Mesendoderm (in vitro differentiated cells): ENCODE measurements at regions not wholly inside any gene's neighbourhood (a gene's known extent, or its start where the extent isn't known, plus 50 kb on each side); places are given as distances from the start of the nearest gene placed in this dataset.
"Not testable (repeated sequence)": the region's sequence is repeated elsewhere in the genome, so short reads cannot be mapped to it uniquely, and the experiment has no call there.

ENCODE experiments used
- DNase-seq: peaks from one replicate; pipeline ENCODE4 v3.0.0; 2013
- H2AK5ac ChIP-seq: 2 replicates; pipeline ENCODE4 v1.6.1; 2013; ENCODE audit warnings: low read length, inconsistent platforms
- H2BK120ac ChIP-seq: 2 replicates; pipeline ENCODE4 v1.6.1; 2013; ENCODE audit warnings: low read depth, mild to moderate bottlenecking, low read length, moderate library complexity, mixed read lengths
- H2BK15ac ChIP-seq: replicated peaks from 2 replicates; pipeline ENCODE4 v1.6.1; 2013; ENCODE audit warnings: low read depth, mild to moderate bottlenecking, moderate library complexity
- H2BK5ac ChIP-seq: 2 replicates; pipeline ENCODE4 v1.6.1; 2013; ENCODE audit warnings: low read length, inconsistent platforms
- H3K18ac ChIP-seq: 2 replicates; pipeline ENCODE4 v1.6.1; 2013; ENCODE audit warnings: mild to moderate bottlenecking, low read length, mixed read lengths
- H3K23ac ChIP-seq: one replicate; pipeline ENCODE4 v1.6.1; 2013; ENCODE audit warnings: low read length
- H3K27ac ChIP-seq: 2 replicates; pipeline ENCODE4 v1.5.1; 2013; ENCODE audit warnings: low read depth, mild to moderate bottlenecking, inconsistent platforms, low read length, moderate library complexity
- H3K27me3 ChIP-seq: 2 replicates; pipeline ENCODE4 v1.6.1; 2013; ENCODE audit warnings: low read length, control low read depth, mild to moderate bottlenecking, inconsistent platforms; ENCODE audit not compliant: insufficient read depth, poor library complexity
- H3K36me3 ChIP-seq: 2 replicates; pipeline ENCODE4 v1.6.1; 2013; ENCODE audit warnings: low read length, inconsistent platforms; ENCODE audit not compliant: control insufficient read depth, insufficient read depth
- H3K4ac ChIP-seq: one replicate; pipeline ENCODE4 v1.6.1; 2013; ENCODE audit warnings: low read depth, mild to moderate bottlenecking, low read length, moderate library complexity
- H3K4me1 ChIP-seq: 2 replicates; pipeline ENCODE4 v1.6.1; 2013; ENCODE audit warnings: low read depth, low read length, inconsistent platforms; ENCODE audit not compliant: control insufficient read depth
- H3K4me2 ChIP-seq: 2 replicates; pipeline ENCODE4 v1.6.1; 2013; ENCODE audit warnings: low read length
- H3K4me3 ChIP-seq: 2 replicates; pipeline ENCODE4 v1.5.1; 2013; ENCODE audit warnings: mild to moderate bottlenecking, low read length
- H3K56ac ChIP-seq: one replicate; pipeline ENCODE4 v1.6.1; 2013; ENCODE audit warnings: low read length
- H3K79me1 ChIP-seq: 2 replicates; pipeline ENCODE4 v1.6.1; 2013; ENCODE audit warnings: low read length, inconsistent platforms
- H3K79me2 ChIP-seq: 2 replicates; pipeline ENCODE4 v1.6.1; 2013; ENCODE audit warnings: mild to moderate bottlenecking, low read length; ENCODE audit not compliant: control insufficient read depth, insufficient read depth
- H3K9ac ChIP-seq: 2 replicates; pipeline ENCODE4 v1.6.1; 2013; ENCODE audit warnings: low read length, inconsistent platforms
- H4K5ac ChIP-seq: one replicate; pipeline ENCODE4 v1.6.1; 2013; ENCODE audit warnings: low read length
- H4K8ac ChIP-seq: one replicate; pipeline ENCODE4 v1.6.1; 2013; ENCODE audit warnings: low read depth, mild to moderate bottlenecking, control low read depth, low read length, moderate library complexity
- WGBS: extraction: QIAGEN DNeasy Blood & Tissue Kit; methylation state at CpG from one replicate; pipeline ENCODE4 v1.1.7; 2013; ENCODE audit warnings: low lambda C conversion rate, missing lambda C conversion rate; ENCODE audit not compliant: insufficient coverage; ENCODE audit errors: extremely low coverage; 5-methylcytosine and 5-hydroxymethylcytosine counted together

GRCh38 chr1:217985641-217986040 is 299.5 kb upstream of the RRP15 start:
- H2BK15ac ChIP-seq, result no peak overlapping the region
- no peak overlapping the region for H2BK120ac ChIP-seq
- no peak overlapping the region for H3K4me3 ChIP-seq
- H2AK5ac ChIP-seq, result no peak overlapping the region
- H3K18ac ChIP-seq, result no peak overlapping the region
- no peaks in the 10 kb centered on the region for H3K4me1 ChIP-seq
- no peaks in the 10 kb centered on the region for H3K79me1 ChIP-seq
- no peak overlapping the region for H3K9ac ChIP-seq
- H4K5ac ChIP-seq, result no peak overlapping the region
- no peak overlapping the region for H2BK5ac ChIP-seq
- H3K36me3 ChIP-seq, result no peaks in the 10 kb centered on the region
- H3K23ac ChIP-seq, result no peak overlapping the region
- no peak overlapping the region for H3K56ac ChIP-seq
- WGBS, result no CpG with 5 or more reads among the region's 1 CpG
- no peak overlapping the region for H3K27ac ChIP-seq
- no peaks in the 10 kb centered on the region for H3K79me2 ChIP-seq
- no peak overlapping the region for H3K4me2 ChIP-seq
- H3K4ac ChIP-seq, result no peak overlapping the region
- no peaks in the 10 kb centered on the region for H3K27me3 ChIP-seq
- H4K8ac ChIP-seq, result no peak overlapping the region
- DNase-seq, result no peak

- Histone ChIP-seq H2BK120ac (no peak overlapping the region), H3K79me2 (no peaks in the 10 kb centered on the region), H3K9ac (no peak overlapping the region), H3K56ac (no peak overlapping the region), H3K4ac (no peak overlapping the region), H3K36me3 (no peaks in the 10 kb centered on the region), H4K5ac (no peak overlapping the region), H3K4me2 (no peak overlapping the region), H2BK5ac (no peak overlapping the region), H3K27me3 (no peaks in the 10 kb centered on the region), H3K79me1 (no peaks in the 10 kb centered on the region), H4K8ac (no peak overlapping the region), H2BK15ac (no peak overlapping the region), H3K27ac (no peak overlapping the region), H3K18ac (no peak overlapping the region), H3K4me1 (no peaks in the 10 kb centered on the region), H2AK5ac (no peak overlapping the region), H3K4me3 (no peak overlapping the region), H3K23ac (no peak overlapping the region)
- no CpG with 5 or more reads among the region's 2 CpGs for WGBS
- no peak for DNase-seq
These were observed 295.6 kb upstream of the RRP15 start for GRCh38 chr1:217989510-217989909.

GRCh38 chr1:217993439-217993838 is 291.7 kb upstream of the RRP15 start:
- WGBS, result 100% methylated on average over 1 of the region's 4 CpGs

GRCh38 chr1:218008296-218008695 is 276.8 kb upstream of the RRP15 start:
- not testable (repeated sequence) for H4K5ac ChIP-seq, H2BK120ac ChIP-seq, H3K4me2 ChIP-seq, H4K8ac ChIP-seq, H3K4ac ChIP-seq, H3K4me3 ChIP-seq, H3K56ac ChIP-seq, H3K23ac ChIP-seq, DNase-seq, H3K27ac ChIP-seq, H2BK15ac ChIP-seq, H2AK5ac ChIP-seq, H3K79me2 ChIP-seq, H3K18ac ChIP-seq, H3K36me3 ChIP-seq, H3K79me1 ChIP-seq, H2BK5ac ChIP-seq, H3K9ac ChIP-seq, H3K27me3 ChIP-seq, H3K4me1 ChIP-seq
- WGBS, result no CpG with 5 or more reads among the region's 6 CpGs

More at GRCh38 chr1:217993439-217993838, 291.7 kb upstream of the RRP15 start:
- no peak overlapping the region for H4K8ac ChIP-seq
- H3K23ac ChIP-seq, result no peak overlapping the region
- H4K5ac ChIP-seq, result no peak overlapping the region
- H3K4me1 ChIP-seq, result no peaks in the 10 kb centered on the region
- H2AK5ac ChIP-seq, result no peak overlapping the region
- no peak for DNase-seq
- no peak overlapping the region for H2BK15ac ChIP-seq
- H3K79me1 ChIP-seq, result no peaks in the 10 kb centered on the region
- H3K4me3 ChIP-seq, result no peak overlapping the region
- H3K4me2 ChIP-seq, result no peak overlapping the region
- no peak overlapping the region for H3K4ac ChIP-seq
- H2BK5ac ChIP-seq, result no peak overlapping the region
- no peak overlapping the region for H3K9ac ChIP-seq
- no peaks in the 10 kb centered on the region for H3K79me2 ChIP-seq
- no peak overlapping the region for H2BK120ac ChIP-seq
- no peaks in the 10 kb centered on the region for H3K36me3 ChIP-seq
- H3K27ac ChIP-seq, result no peak overlapping the region
- no peak overlapping the region for H3K18ac ChIP-seq
- no peak overlapping the region for H3K56ac ChIP-seq
- H3K27me3 ChIP-seq, result no peaks in the 10 kb centered on the region

GRCh38 chr1:218015106-218015505 is 270.0 kb upstream of the RRP15 start:
- not testable (repeated sequence) for H3K79me1 ChIP-seq, H4K8ac ChIP-seq, H3K27ac ChIP-seq, H3K4me3 ChIP-seq, H2BK120ac ChIP-seq, H4K5ac ChIP-seq, H2AK5ac ChIP-seq, H3K18ac ChIP-seq, H2BK5ac ChIP-seq, H3K9ac ChIP-seq, DNase-seq, H3K79me2 ChIP-seq, H2BK15ac ChIP-seq, H3K36me3 ChIP-seq, H3K4me1 ChIP-seq, H3K27me3 ChIP-seq, H3K4ac ChIP-seq, H3K4me2 ChIP-seq, H3K56ac ChIP-seq, H3K23ac ChIP-seq
- WGBS, result no CpG with 5 or more reads among the region's 8 CpGs

GRCh38 chr1:218024211-218024720 is 260.8 kb upstream of the RRP15 start:
- Histone ChIP-seq H3K4me2 (no peak overlapping the region), H3K79me2 (no peaks in the 10 kb centered on the region), H3K18ac (no peak overlapping the region), H3K79me1 (no peaks in the 10 kb centered on the region), H3K4me1 (no peaks in the 10 kb centered on the region), H2AK5ac (no peak overlapping the region), H2BK15ac (no peak overlapping the region), H3K9ac (no peak overlapping the region), H3K27ac (no peak overlapping the region), H3K23ac (no peak overlapping the region), H3K56ac (no peak overlapping the region), H3K36me3 (no peaks in the 10 kb centered on the region), H4K5ac (no peak overlapping the region), H3K4me3 (no peak overlapping the region), H2BK5ac (no peak overlapping the region), H3K4ac (no peak overlapping the region), H3K27me3 (no peaks in the 10 kb centered on the region), H2BK120ac (no peak overlapping the region), H4K8ac (no peak overlapping the region)
- DNase-seq, result no peak
- WGBS, result no CpG with 5 or more reads among the region's 2 CpGs
